Activated naive CD8-positive, alpha-beta T cell treated with anti-CD3 and anti-CD28 coated beads for 36 hours (primary cell): ENCODE measurements at regions not wholly inside any gene's neighbourhood (a gene's known extent, or its start where the extent isn't known, plus 50 kb on each side); places are given as distances from the start of the nearest gene placed in this dataset.
"Not testable (repeated sequence)": the region's sequence is repeated elsewhere in the genome, so short reads cannot be mapped to it uniquely, and the experiment has no call there.

Experiments used
- DNase-seq: peaks from one replicate; pipeline ENCODE4 v3.0.0; 2021
- H3K27ac Mint-ChIP-seq: one replicate; pipeline ENCODE4 v1.8.0; 2022; ENCODE audit warnings: mild to moderate bottlenecking, moderate library complexity, mixed read lengths
- H3K27me3 Mint-ChIP-seq: one replicate; pipeline ENCODE4 v1.8.0; 2022; ENCODE audit warnings: mild to moderate bottlenecking, mixed read lengths
- H3K36me3 Mint-ChIP-seq: one replicate; pipeline ENCODE4 v1.8.0; 2021; ENCODE audit warnings: mild to moderate bottlenecking, mixed read lengths
- H3K4me1 Mint-ChIP-seq: one replicate; pipeline ENCODE4 v1.8.0; 2021; ENCODE audit warnings: mixed read lengths
- H3K4me3 Mint-ChIP-seq: one replicate; pipeline ENCODE4 v1.8.0; 2022; ENCODE audit warnings: mild to moderate bottlenecking, moderate library complexity, mixed read lengths
- H3K9me3 Mint-ChIP-seq: one replicate; pipeline ENCODE4 v1.8.0; 2022; ENCODE audit warnings: mixed read lengths

DNA sequence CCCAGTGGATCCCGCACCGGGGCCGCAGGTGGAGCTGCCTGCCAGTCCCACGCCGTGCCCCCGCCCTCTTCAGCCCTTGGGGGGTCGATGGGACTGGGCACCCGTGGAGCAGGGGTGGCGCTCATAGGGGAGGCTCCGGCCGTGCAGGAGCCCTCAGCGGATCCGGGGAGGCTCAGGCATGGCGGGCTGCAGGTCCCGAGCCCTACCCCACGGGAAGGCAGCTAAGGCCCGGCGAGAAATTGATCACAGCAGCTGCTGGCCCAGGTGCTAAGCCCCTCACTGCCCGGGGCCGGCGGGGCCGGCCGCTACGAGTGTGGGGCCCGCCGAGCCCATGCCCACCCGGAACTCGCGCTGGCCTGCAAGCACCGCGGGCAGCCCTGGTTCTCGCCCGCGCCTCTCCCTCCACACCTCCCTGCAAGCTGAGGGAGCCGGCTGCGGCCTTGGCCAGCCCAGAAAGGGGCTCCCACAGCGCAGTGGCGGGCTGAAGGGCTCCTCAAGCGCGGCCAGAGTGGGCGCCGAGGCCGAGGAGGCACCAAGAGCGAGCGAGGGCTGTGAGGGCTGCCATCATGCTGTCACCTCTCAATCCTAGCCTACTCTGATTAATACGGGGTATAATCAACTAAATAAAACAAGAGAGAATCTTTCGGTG, 56.5 kb upstream of the ABHD2 start:
- not testable (repeated sequence) for H3K9me3 Mint-ChIP-seq, H3K27ac Mint-ChIP-seq, H3K4me3 Mint-ChIP-seq, H3K4me1 Mint-ChIP-seq, DNase-seq, H3K36me3 Mint-ChIP-seq
- peaks cover 11% of the 10 kb centered on the region for H3K27me3 Mint-ChIP-seq

- no peak for DNase-seq
- no peaks in the 10 kb centered on the region for H3K36me3 Mint-ChIP-seq
- peaks cover 1% of the 10 kb centered on the region for H3K4me1 Mint-ChIP-seq
- H3K9me3 Mint-ChIP-seq, result no peaks in the 10 kb centered on the region
- no peak overlapping the region for H3K4me3 Mint-ChIP-seq
- H3K27ac Mint-ChIP-seq, result no peak overlapping the region
- H3K27me3 Mint-ChIP-seq, result peaks cover 11% of the 10 kb centered on the region
Observed at GRCh38 chr15:89034305-89034704, 54.0 kb upstream of the ABHD2 start.

DNA sequence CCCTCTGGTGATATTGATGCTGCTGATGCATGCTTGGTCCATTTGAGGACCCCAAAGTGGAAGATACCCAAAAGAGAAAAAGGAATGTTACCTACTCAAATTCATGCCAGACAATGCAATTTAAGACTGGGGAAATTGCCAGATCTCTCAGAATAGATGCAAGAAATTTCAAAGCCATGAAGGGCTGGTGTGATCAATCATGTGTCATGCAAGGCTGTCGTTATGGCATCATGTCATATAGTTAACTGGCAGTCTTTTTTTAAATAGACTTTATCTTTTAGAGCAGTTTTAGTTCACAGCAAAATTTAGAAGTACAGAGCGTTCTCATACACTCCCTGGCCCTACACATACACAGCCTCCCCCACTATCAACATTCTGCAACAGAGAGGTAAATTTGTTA, 53.1 kb upstream of the ABHD2 start:
- DNase-seq, result no peak
- Mint-ChIP-seq H3K27ac (no peak overlapping the region), H3K9me3 (peaks cover 1% of the 10 kb centered on the region), H3K36me3 (no peaks in the 10 kb centered on the region), H3K4me3 (no peak overlapping the region), H3K27me3 (peaks cover 11% of the 10 kb centered on the region), H3K4me1 (peaks cover 1% of the 10 kb centered on the region)

DNA sequence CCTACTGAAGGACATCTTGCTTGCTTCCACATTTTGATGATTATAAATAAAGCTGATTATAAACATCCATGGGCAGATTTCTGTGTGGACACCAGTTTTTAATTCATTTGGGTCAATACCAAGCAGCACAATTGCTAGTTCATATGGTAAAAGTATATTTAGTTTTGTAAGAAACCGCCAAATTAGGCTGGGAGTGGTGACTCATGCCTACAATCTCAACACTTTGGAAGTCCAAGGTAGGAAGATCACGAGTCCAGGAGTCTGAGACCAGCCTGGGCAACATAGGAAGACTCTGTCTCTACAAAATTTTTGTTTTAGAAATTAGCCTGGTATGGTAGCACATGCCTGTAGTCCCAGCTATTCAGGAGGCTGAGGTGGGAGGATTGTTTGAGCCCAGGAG, 52.6 kb upstream of the ABHD2 start:
- Mint-ChIP-seq H3K9me3 (peaks cover 1% of the 10 kb centered on the region), H3K27ac (no peak overlapping the region), H3K4me1 (peaks cover 1% of the 10 kb centered on the region), H3K36me3 (no peaks in the 10 kb centered on the region), H3K27me3 (peaks cover 14% of the 10 kb centered on the region), H3K4me3 (no peak overlapping the region)
- DNase-seq, result no peak

- H3K4me3 Mint-ChIP-seq, result no peak overlapping the region
- H3K36me3 Mint-ChIP-seq, result no peaks in the 10 kb centered on the region
- peaks cover 1% of the 10 kb centered on the region for H3K9me3 Mint-ChIP-seq
- no peak overlapping the region for H3K27ac Mint-ChIP-seq
- DNase-seq, result no peak
- peaks cover 18% of the 10 kb centered on the region for H3K27me3 Mint-ChIP-seq
- peaks cover 5% of the 10 kb centered on the region for H3K4me1 Mint-ChIP-seq
Observed at GRCh38 chr15:89038146-89038545, 50.1 kb upstream of the ABHD2 start.
